Activated T-cell treated with anti-CD3 and anti-CD28 coated beads for 48 hours (primary cell): ENCODE measurements at regions not wholly inside any gene's neighbourhood (a gene's known extent, or its start where the extent isn't known, plus 50 kb on each side); places are given as distances from the start of the nearest gene placed in this dataset.
"Not testable (repeated sequence)": the region's sequence is repeated elsewhere in the genome, so short reads cannot be mapped to it uniquely, and the experiment has no call there.

Source experiments
- DNase-seq: peaks from one replicate; pipeline ENCODE4 v3.0.0-alpha.2; 2020; ENCODE audit warnings: low read depth

DNA sequence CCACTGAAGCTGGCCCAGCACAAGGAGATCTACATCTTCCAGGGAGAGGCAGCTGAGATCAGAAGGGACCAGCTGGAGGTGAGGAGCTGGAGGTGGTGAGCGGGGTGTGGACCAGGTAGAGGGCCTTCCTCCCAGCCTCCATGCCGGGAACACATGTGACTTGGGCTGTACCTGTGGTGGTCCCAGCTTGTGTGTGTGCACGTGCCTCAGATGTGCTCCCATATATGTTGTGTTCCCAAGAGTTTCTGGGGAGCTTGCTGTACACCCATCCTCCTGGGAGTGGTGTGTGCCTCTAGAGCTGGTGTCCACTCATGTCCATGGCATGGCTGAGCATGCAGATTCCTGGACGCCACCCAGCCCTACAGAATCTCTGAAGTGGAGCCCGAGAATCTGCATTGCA lies 183.7 kb upstream of the AKAP13 start:
- DNase-seq, result not testable (repeated sequence)

DNA sequence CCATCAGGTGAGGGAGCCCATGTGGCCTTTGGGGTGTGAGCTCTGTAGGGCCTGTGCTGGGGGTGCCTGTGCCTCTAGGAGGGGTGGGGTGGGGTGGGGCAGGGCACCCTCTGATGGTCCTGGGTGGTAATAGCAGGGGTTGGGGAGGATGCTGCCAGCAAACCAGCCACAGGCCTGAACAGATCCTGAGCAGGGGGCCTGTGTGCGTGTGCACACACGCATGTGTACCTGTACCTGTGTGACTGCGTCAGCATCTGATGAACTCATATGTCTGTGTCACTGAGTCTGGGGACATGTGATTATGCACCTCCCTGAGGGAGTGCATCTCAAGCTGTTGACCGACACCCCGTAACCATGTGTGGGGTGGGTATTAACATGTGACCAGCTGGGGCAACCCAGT lies 182.8 kb upstream of the AKAP13 start:
- DNase-seq, result not testable (repeated sequence)

DNA sequence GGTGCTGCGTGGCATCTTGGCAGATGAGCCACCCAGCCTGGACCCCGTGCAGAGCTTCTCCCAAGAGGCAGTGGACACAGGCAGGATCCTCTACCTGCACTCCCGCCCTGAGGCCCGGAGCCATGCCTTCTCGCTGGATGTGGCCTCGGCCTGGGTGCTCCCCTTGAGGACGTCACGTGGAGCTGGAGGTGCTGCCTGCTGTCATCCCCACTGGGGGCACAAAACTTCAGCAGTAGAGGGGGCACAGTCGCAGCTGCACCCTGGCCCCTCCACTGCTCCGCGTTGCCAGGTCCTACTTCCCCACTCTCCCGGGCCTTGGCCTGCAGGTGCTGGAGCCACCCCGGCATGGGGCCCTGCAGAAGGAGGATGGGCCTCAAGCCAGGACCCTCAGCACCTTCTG lies 182.0 kb upstream of the AKAP13 start:
- DNase-seq, result not testable (repeated sequence)

DNA sequence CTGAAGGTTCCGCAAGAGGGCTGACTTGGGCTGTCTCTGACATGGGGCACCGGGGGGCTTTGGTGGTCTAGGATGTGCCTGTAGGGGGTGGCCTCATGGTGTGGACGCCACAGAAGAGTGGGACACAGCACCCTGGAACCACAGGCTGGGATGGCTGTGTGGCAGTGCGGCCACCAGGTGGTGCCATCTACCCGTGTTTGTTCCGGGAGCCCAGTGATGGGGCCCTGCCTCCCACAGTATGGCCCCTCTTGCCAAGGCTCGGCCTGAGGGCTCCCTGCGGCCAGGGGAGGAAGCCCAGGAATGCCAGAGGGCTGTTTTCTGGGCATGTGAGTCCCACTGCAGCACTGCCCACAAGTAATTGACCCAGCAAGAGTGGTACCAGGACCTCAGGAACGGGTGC lies 180.2 kb upstream of the AKAP13 start:
- not testable (repeated sequence) for DNase-seq

DNA sequence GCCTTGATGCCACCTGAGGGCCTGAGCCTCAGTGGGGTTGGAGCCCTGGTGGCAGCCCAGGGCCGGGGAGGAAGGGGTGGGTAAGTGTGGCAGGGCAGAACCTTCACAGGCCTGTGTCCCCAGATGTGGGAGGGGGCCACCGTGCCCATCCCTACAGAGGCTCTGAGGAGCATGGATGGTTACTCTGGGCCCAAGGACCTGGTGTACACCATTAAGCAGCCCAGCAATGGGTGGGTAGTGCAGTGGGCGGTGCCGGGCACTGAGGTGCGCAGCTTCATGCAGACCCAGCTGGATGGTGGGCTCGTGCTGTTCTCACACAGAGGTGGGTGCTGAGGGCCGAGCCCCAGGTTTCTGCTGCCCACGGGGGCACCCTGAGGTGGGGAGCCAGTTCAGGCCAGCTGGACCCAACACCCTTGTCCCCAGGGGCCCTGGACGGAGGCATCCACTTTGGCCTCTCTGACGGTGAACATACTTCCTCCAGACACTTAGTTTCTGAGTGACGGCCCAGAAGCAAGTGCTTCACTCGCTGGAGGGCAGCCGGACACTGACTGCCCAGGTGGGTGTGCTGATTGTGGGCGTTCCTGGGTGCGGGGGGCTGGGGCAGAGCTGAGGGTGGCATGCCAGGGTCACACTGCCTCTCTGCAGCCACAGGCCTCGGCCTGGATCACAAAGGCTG lies 179.1 kb upstream of the AKAP13 start:
- DNase-seq, result not testable (repeated sequence)

DNA sequence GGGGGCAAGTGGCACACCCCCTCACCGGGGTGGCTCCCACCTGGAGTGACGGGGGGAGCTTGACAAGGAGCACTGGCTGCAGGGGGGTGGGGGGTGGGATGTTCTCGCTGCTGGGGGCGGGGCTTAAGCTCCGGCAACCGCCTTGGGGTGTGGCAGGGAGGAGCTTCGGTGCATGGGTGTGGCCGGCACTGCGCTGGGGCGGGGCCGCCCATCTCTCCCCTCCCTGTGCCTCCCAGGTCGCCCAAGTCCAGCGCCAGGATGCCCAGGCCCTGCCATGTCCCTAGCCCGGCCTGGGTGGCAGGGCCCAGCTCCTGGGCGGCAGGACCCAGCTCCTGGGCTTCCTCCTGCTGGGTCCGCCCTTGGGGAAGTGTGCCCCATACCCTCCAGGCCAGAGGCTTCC lies 175.9 kb upstream of the AKAP13 start:
- DNase-seq, result not testable (repeated sequence)

DNA sequence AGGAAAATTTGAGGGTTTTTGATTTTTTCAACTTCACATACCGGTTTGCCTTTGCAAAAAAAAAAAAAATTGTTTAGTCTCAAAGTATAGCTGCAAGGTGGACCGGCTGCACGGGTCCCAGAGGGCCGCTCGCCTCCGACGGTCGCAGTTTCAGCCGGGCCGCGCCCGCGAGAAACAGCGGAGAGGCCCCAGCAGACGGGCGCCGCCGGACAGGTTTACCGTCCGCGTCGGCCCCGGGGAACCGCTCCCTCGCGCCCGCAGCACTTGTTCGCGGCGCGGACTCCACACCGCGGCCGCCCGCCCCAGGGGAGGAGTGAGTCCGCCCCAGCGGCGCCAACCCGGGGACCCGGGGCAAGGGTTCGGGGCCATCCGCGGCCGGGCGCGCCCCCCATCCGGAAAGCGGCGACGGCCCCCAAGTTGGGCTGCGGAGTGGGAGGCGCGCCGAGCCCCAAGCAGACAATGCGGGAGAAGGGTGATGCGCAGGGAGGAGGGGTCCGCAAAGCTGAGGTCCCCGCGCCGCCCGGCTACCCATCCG lies 146.5 kb upstream of the AKAP13 start:
- not testable (repeated sequence) for DNase-seq

DNA sequence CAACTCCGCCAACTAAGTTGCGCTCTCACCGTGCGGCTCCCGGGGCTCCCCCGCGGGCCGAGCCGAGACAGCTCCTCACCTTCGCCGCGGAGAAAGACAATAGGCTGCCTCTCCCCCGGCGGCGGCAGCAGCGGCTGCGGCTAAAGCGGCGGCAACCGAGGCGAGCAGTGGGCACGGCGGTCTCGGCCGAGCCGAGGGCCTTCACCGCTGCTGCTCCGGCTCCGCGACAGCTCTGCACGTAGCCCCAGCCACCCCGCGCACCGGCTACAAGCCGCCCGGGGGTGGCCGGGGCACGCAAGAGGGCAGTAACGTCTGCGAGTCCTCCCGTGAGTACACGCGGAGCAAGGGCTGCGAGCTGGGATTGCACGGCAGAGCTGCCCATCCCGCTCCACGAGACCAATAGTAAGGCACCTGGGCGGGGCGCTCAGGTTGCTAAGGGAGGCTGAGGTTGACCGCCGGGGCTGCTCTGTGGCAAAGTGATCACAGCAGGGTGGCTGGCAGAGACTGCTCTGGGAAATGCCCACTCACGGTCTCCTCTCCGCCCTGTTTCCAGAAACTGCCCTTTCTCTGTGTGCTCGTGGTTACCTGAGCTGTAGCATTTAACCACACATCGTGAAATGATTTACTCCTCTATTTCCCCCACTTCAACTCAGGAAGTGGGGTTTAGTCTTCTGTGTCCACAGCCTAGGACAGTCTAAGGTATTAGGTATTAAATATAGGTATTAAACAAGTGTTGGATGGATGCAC lies 145.8 kb upstream of the AKAP13 start:
- not testable (repeated sequence) for DNase-seq

DNA sequence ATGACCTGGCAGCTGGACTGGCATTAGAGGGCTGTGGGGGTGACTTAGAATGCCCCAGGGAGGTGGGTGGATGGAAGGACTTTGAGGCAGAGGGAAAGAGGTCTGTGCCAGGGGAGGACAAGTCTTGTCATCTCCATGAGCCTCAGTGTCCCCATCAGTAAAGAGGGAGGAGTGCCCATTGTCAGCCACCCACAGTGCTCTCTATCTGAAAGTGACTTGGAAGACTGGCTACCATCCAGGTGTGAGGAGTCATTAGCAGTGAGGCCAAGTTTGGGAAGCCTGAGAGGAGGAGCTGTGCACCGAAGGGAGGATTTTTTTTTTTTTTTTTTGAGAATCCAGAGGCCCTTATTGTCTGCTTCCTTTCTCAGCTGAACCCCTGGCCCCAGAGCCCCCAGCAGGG lies 136.3 kb upstream of the AKAP13 start:
- not testable (repeated sequence) for DNase-seq

DNA sequence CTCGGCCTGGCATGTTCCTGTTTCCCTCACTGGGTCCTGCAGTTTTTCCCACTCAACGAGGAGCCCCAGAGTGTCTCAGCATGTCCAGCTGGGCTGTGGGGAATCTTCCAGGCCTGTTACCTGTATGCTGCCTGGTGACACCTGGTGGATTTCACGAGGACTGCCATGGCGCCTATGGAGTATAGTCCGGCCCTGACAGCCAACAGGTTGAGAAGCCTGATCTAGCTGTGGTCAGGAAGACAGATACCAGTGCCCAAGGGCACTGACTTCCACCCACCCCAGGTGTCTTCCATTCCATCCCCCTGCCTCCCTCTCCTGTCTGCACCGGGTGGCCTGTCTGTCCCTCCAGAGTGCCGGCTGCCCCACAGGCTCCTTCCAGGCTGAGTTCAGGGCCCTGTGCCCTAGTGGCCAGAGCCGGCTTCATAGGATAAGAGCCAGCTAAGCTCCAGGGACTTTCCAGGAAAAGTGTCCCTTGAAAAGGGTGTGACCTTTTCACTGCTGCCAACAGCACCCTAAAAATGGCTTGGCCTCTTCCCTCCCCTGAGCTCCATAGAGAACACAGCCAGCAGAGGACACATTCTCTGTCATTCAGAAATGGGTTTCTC lies 129.4 kb upstream of the AKAP13 start:
- peak; percentile 8 for DNase-seq

DNA sequence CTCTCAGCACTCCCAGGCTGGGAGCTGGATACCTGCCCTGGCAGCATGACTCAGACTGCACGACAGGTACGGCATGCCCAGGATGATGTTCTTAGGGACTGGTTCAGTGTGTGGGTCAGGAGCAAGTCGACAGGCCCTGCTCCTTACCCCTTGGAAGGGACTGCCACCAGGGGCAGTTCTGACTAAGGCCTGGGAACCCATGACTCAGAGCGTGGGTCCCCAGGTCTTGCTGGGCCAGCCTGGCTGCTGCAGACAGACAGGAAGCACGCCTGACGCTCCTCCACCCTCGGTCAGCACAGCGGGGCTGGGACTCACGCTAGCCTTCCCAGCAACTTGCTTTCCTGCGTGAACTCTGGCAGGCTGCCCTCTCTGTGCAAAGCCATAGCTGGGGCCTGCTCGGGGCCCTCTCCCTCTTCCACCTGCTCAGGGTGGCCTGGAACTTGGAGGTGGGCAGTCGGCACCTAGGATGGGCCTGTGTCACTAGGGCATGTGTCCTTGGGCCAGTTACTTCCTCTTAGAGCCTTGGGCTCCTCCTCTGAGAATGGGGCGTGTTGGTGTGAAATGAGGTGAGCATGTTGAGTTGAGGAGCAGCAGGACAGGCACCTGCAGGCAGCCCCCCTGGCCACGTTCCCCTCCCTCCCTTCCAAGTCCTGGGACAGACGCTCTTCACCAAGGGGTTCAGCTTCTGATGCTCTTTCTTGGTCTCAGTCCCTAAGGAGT lies 127.0 kb upstream of the AKAP13 start:
- DNase-seq, result not testable (repeated sequence)

DNA sequence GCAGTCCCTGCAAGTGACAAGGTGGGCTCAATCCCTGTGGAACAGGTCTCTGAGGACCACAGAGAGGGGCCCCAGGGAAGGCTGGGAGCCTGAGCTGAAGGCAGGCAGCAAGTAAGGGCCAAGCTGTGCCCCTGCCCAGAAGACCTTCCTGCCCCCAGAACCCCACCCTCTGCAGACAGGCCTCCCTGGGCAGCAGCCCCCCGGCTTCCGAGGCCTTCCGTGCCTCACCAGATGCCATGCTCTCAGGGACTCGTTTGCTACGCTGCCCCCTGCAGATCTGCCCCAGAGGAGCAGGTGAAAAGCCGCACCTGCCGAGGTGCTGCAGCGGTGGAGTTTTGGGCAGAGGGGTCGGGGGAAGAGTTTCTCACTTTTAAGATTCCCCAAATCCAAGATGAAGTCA lies 125.4 kb upstream of the AKAP13 start:
- DNase-seq, result not testable (repeated sequence)

DNA sequence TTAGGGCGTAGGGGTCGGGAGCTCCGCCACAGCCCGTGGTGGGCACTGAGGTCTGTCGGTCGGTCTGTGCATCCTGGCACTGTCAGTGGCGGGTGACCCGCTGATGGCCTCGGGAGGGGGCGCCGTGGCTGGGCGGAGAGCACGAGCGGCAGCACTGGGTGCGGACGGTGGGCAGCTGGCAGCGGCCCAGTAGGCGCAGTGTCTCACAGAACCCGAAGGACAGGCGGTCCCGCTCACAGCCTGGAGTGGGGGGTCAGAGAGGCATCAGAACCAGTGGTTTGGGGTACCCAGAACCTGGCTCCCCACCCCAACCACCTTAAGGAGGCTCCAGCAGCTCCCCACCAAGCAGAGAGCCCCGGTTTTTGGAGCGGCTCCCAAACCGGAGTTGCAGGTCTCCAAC lies 124.9 kb upstream of the AKAP13 start:
- DNase-seq, result not testable (repeated sequence)

DNA sequence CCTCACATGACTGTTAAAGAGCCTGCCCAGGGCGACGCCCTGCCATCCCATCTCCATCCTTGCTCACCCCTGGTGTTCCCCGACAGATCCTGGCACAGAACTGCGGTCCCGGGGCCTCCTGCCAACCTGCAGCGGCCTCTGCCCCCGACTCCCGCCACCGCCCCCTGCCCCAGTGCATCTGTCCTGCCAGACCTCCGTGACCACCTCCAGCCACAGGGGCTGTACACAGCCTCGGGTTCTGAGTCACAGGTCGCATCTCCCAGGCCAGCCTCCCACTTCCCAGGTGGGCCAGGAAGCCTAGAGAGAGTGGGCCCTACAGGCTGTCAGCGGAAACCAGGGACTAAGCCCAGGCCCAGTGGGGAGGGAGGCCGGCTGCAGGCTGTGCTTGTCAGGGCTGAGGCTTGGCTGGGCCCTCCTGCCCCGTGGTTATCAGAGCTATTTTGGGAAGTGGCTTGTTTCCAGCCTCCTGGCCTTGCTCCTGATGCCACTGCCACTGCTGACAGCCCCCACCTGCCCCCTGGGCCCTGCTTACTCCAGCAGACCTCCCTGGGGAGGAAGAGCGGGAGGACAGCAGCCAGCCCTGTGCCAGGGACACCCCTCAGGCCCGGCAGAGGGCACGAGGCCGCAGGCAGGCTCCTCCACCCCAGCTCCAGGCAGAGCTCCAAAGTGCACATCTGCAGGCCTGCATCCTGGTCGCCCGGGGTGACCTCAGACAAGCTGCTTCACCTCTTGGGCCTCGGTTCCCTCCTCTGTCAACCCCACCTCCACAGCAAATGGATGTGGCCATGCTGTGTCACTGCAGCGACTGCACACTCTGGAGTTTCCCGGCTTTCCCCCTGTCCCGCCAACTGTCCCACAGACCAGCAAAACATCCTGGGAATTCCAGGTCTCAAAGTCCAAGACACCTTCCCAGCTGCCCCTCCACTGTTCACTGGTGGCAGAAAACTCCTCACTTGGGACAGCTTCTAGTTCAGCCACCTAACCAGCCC lies 124.1 kb upstream of the AKAP13 start:
- DNase-seq, result not testable (repeated sequence)

DNA sequence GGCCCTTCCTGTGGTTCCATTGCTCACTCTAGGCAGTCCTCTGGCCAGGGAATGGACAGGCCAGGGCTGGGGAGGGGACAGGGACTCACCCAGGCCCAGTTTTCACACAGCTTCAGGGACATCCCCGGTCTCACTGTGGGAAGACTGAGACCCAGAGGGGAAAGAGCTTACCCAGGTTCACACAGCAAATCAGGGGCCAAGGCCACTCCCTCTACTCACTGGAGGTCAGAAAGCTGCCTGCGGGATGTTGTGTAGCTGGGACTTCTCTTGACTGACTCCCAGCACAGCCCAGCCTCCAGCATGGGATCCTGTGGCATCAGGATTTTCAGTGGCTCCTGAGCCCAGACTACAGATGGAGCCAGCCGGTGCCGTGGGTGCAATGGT lies 122.3 kb upstream of the AKAP13 start:
- not testable (repeated sequence) for DNase-seq

DNA sequence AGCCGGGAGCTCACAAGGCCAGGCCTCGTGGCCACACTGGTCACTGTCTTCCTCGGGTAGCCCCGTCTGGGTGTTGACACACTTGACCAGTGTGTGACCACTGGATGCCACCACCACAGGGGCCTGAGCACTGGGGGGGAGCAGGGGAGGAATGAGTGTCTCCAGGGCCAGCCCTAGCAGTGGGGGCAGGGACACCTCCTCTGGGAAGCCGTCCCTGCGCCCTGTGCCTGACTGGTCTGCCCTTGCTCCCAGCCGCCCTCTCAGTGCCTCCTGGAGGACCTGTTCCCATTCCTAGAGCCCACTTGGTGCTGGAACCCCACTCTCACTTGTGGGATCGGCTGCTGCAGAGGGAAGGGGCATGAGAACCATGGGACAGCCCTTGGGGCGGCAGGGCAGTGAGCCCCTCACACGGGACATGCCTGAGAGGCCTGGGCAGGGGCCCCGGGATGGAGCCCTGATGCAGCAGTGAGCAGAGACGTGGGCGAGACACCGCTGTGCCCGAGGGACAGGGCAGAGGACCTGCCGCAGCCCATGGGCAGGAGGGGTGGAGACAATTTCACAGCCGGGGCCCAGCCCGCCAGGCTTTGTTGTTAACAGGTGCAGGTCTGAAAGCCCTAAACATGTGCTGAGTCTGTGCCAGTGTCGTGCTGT lies 121.7 kb upstream of the AKAP13 start:
- not testable (repeated sequence) for DNase-seq

DNA sequence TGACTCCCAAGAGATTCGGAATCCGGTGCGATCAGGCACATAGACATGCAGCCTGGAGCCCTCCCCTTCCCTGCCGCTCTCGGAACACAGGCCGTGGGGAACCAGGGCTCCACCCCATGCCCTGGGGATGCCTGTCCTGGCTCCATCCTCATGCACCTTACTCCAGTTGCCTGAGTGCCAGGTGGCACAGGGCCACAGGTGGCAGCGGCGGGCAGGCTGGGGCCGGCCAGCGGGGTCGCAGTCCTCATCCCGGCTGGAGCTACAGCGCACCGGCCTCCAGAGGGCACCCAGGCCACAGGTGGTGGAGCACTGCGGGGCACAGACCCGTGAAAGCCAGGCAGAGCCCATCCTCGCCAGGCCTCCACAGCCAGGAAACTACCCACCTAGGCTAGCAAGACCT lies 119.9 kb upstream of the AKAP13 start:
- not testable (repeated sequence) for DNase-seq

DNA sequence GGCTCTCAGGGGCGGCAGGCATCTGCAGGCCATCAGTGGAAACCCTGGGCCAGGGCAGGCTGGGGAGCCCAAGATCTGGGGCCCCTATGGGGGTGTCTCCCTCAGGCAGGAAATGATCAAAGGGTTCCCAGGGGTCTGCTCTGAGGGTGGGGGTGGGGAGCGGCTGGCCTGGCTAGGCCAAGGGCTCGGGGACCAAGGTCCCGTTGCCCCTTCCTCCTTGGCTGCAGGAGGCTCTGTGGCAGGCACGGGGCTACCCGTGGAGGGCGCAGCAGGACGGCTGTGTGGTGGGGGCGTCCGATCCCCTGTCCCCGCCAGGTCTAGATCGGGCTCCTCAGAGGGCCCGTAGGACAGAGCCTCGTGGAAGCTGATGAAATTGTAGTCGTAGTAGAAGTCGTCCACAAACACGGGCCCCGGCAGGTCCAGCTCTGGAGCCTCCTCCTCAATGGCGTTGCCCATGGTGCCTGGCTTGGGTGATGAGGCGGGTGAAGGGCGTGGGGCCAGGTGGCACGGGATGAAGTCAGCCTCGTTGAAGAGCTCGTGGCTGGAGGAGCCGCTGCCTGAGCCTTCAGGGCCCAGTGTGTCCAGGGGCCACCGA lies 117.8 kb upstream of the AKAP13 start:
- DNase-seq, result not testable (repeated sequence)

DNA sequence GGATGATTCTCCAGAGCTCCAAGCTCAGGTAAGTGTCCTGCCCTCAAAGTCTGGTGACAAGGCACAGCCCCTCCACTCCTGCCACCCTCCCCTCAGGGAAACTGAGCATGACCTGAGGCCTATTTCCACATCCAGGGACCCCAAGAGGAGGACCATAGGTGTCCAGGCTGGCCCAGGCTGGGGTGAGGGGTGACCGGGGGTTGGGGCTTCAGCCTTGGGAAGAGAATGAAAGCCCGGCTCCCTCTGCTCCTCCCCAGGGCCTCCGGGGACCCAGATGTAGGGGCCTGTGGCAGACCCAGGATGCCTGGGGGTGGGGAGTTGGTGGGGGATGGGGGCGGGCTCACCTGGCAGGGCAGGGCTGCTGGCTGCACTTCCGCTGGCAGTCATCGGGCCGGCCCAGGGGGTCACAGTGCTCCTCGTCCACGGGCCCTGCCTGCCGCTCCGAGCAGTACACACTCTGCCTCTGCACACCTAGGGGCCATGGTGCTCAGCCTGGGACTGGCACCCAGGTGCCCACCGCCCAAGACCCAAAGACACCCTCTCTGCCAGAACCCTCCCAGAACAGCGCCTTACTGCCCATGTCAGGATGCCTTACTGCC lies 116.5 kb upstream of the AKAP13 start:
- DNase-seq, result not testable (repeated sequence)
